Endodermal cell (in vitro differentiated cells): ENCODE measurements at regions not wholly inside any gene's neighbourhood (a gene's known extent, or its start where the extent isn't known, plus 50 kb on each side); places are given as distances from the start of the nearest gene placed in this dataset.

Experiments
- DNase-seq: peaks from one replicate; pipeline ENCODE4 v3.0.0-alpha.2; 2017
- H3K27ac ChIP-seq: 2 replicates; pipeline ENCODE4 v1.5.1; 2013; ENCODE audit warnings: mild to moderate bottlenecking, low read depth, low read length, moderate library complexity
- H3K27me3 ChIP-seq: 2 replicates; pipeline ENCODE4 v1.6.1; 2013; ENCODE audit warnings: mild to moderate bottlenecking, low read length, moderate library complexity; ENCODE audit not compliant: insufficient read depth, control insufficient read depth, poor library complexity, severe bottlenecking
- H3K36me3 ChIP-seq: 2 replicates; pipeline ENCODE4 v1.7.0; 2013; ENCODE audit warnings: mild to moderate bottlenecking, low read length, moderate library complexity; ENCODE audit not compliant: control insufficient read depth, insufficient read depth
- H3K4me1 ChIP-seq: one replicate; pipeline ENCODE4 v1.7.0; 2013; ENCODE audit warnings: low read length; ENCODE audit not compliant: control insufficient read depth, insufficient read depth
- H3K4me3 ChIP-seq: 2 replicates; pipeline ENCODE4 v1.5.1; 2013; ENCODE audit warnings: mild to moderate bottlenecking, low read length, moderate library complexity
- H3K9ac ChIP-seq: 2 replicates; pipeline ENCODE4 v1.6.1; 2013; ENCODE audit warnings: mild to moderate bottlenecking, low read length, moderate library complexity; ENCODE audit not compliant: poor library complexity, severe bottlenecking; ENCODE audit errors: extremely low read depth
- H3K9me3 ChIP-seq: 2 replicates; pipeline ENCODE4 v1.6.1; 2013; ENCODE audit warnings: mild to moderate bottlenecking, low read length, moderate library complexity; ENCODE audit not compliant: control insufficient read depth
- H3K27ac Mint-ChIP-seq: 2 replicates; pipeline ENCODE4 v1.8.0; 2020; ENCODE audit warnings: mixed read lengths
- H3K27me3 Mint-ChIP-seq: 2 replicates; pipeline ENCODE4 v1.8.0; 2021; ENCODE audit warnings: mild to moderate bottlenecking, mixed read lengths; ENCODE audit not compliant: insufficient read depth
- H3K36me3 Mint-ChIP-seq: 2 replicates; pipeline ENCODE4 v1.8.0; 2020; ENCODE audit warnings: low read depth, mixed read lengths
- H3K4me1 Mint-ChIP-seq: 2 replicates; pipeline ENCODE4 v1.8.0; 2020; ENCODE audit warnings: mixed read lengths
- H3K4me3 Mint-ChIP-seq: 2 replicates; pipeline ENCODE4 v1.8.0; 2020; ENCODE audit warnings: mild to moderate bottlenecking, moderate library complexity, mixed read lengths
- H3K9me3 Mint-ChIP-seq: 2 replicates; pipeline ENCODE4 v1.8.0; 2020; ENCODE audit warnings: mild to moderate bottlenecking, mixed read lengths
- CTCF ChIP-seq: fragments of 200-600 bp; sonication (generic); conservative IDR thresholded peaks from 2 replicates; pipeline ENCODE4 v1.5.0; 2021; ENCODE audit warnings: antibody characterized with exemption, mild to moderate bottlenecking
- WGBS, 2 experiments: methylation state at CpG; one replicate each; pipeline versions ENCODE4 v1.1.5 to v1.1.7; 2013; ENCODE audit warnings: missing lambda C conversion rate in 2 of 2, mixed read lengths in 1 of 2; ENCODE audit not compliant: insufficient coverage in 1 of 2, insufficient read length in 1 of 2; 5-methylcytosine and 5-hydroxymethylcytosine counted together

- Histone ChIP-seq H3K4me3 (no peak overlapping the region), H3K9ac (no peak overlapping the region), H3K4me1 (no peaks in the 10 kb centered on the region), H3K9me3 (no peaks in the 10 kb centered on the region), H3K27ac (no peak overlapping the region), H3K27me3 (peaks cover 8% of the 10 kb centered on the region), H3K36me3 (no peaks in the 10 kb centered on the region)
- no peak for DNase-seq
- TF ChIP-seq CTCF, result no peak
- Mint-ChIP-seq H3K27ac (no peak overlapping the region), H3K4me3 (no peak overlapping the region), H3K4me1 (no peaks in the 10 kb centered on the region), H3K9me3 (no peaks in the 10 kb centered on the region), H3K27me3 (peaks cover 23% of the 10 kb centered on the region), H3K36me3 (no peaks in the 10 kb centered on the region)
- 95 to 100% methylated on average over 1 to 2 of the region's 2 CpGs for WGBS, 2 experiments
Measured at GRCh38 chr17:51507444-51507843, 247.1 kb downstream of the UTP18 start.

- Histone ChIP-seq H3K27me3 (peaks cover 8% of the 10 kb centered on the region), H3K9ac (no peak overlapping the region), H3K4me3 (no peak overlapping the region), H3K4me1 (no peaks in the 10 kb centered on the region), H3K36me3 (no peaks in the 10 kb centered on the region), H3K9me3 (no peaks in the 10 kb centered on the region), H3K27ac (no peak overlapping the region)
- no peak for TF ChIP-seq CTCF
- WGBS, 2 experiments, result 84 to 96% methylated on average over 4 of the region's 4 CpGs
- Mint-ChIP-seq H3K36me3 (no peaks in the 10 kb centered on the region), H3K27ac (no peak overlapping the region), H3K4me1 (no peaks in the 10 kb centered on the region), H3K9me3 (no peaks in the 10 kb centered on the region), H3K27me3 (peaks cover 23% of the 10 kb centered on the region), H3K4me3 (no peak overlapping the region)
- no peak for DNase-seq
Measured at GRCh38 chr17:51508048-51508447, 247.7 kb downstream of the UTP18 start.

- no peaks in the 10 kb centered on the region for H3K4me1 Mint-ChIP-seq
- H3K36me3 Mint-ChIP-seq, result no peaks in the 10 kb centered on the region
- no peak for DNase-seq
- no peak overlapping the region for H3K27ac Mint-ChIP-seq
- Histone ChIP-seq H3K9me3 (no peaks in the 10 kb centered on the region), H3K27ac (no peak overlapping the region), H3K27me3 (peaks cover under 1% of the 10 kb centered on the region), H3K4me1 (no peaks in the 10 kb centered on the region), H3K4me3 (no peak overlapping the region), H3K36me3 (no peaks in the 10 kb centered on the region), H3K9ac (no peak overlapping the region)
- H3K4me3 Mint-ChIP-seq, result no peak overlapping the region
- H3K27me3 Mint-ChIP-seq, result peaks cover 10% of the 10 kb centered on the region
- TF ChIP-seq CTCF, result no peak
- 67 to 89% methylated on average over 1 to 3 of the region's 3 CpGs for WGBS, 2 experiments
- H3K9me3 Mint-ChIP-seq, result no peaks in the 10 kb centered on the region
Measured at GRCh38 chr17:51510940-51511339, 250.6 kb downstream of the UTP18 start.
